ENCODE measurements at regions not wholly inside any gene's neighbourhood (a gene's known extent, or its start where the extent isn't known, plus 50 kb on each side); places are given as distances from the start of the nearest gene placed in this dataset.

DNA sequence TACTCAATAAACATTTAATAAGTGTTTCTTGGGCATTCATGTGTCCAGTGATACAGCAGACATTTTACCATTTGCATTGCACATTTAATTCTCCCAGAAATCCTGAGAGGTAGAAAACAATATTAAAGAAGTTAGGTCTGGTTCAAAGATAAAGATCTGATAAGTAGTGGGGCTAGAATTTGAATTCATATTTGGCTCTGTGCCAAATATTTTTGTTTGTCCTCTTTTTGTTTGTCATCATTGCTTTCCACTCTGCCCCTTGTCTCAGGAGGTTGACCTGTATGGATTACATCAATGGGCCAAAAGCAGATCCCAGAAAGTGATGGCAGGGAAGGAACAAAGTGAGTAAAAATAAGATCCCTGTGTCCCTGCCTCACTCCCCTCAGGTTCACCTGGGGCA is 441.9 kb upstream of the PKDCC start:
- TF ChIP-seq EZH2 (IDR thresholded peaks at IDR 0.05) (no peak), CTCF (IDR thresholded peaks at IDR 0.05) (no peak), EZH2phosphoT487 (IDR thresholded peaks at IDR 0.05) (no peak)

All from neural progenitor cell (in vitro differentiated cells).